Tibial nerve (tissue), 3 donors: ENCODE measurements at regions not wholly inside any gene's neighbourhood (a gene's known extent, or its start where the extent isn't known, plus 50 kb on each side); places are given as distances from the start of the nearest gene placed in this dataset.
"Not testable (repeated sequence)": the region's sequence is repeated elsewhere in the genome, so short reads cannot be mapped to it uniquely, and the experiment has no call there.

ENCODE experiments used
- POLR2A ChIP-seq, 2 donors: fragments of 450-650 bp; IDR thresholded peaks; one replicate each; pipeline ENCODE4 v1.6.1; 2017; ENCODE audit warnings: antibody characterized with exemption in 2 of 2, mild to moderate bottlenecking in 2 of 2, moderate library complexity in 2 of 2
- TF ChIP-seq, protein P1 (sequence below), 5 experiments: fragments of 200-600 bp in 3 of 5; fragments of 450-650 bp in 2 of 5; sonication (generic) in 3 of 5; IDR thresholded peaks; one replicate each; pipeline ENCODE4 v1.5.1; 2016 to 2019; ENCODE audit warnings: antibody characterized with exemption in 5 of 5, mild to moderate bottlenecking in 3 of 5, moderate library complexity in 2 of 5

DNA sequence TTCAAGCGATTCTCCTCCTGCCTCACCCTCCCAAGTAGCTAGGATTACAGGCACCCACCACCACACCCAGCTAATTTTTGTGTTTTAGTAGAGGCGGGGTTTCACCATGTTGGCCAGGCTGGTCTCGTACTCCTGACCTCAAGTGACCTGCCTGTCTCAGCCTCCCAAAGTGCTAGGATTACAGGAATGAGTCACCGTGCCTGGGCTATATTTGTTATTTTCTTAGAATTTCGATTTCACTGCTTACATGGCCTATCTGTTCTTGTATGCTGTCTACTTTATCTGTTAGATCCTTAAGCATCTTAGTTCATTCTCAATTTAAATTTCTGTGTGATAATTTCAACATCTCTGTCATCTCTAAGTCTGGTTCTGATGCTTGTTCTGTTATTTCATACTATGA is 210.6 kb upstream of the NPY2R start:
- not testable (repeated sequence) for TF ChIP-seq POLR2A (IDR thresholded peaks at IDR 0.05)
- TF ChIP-seq, protein P1, sequence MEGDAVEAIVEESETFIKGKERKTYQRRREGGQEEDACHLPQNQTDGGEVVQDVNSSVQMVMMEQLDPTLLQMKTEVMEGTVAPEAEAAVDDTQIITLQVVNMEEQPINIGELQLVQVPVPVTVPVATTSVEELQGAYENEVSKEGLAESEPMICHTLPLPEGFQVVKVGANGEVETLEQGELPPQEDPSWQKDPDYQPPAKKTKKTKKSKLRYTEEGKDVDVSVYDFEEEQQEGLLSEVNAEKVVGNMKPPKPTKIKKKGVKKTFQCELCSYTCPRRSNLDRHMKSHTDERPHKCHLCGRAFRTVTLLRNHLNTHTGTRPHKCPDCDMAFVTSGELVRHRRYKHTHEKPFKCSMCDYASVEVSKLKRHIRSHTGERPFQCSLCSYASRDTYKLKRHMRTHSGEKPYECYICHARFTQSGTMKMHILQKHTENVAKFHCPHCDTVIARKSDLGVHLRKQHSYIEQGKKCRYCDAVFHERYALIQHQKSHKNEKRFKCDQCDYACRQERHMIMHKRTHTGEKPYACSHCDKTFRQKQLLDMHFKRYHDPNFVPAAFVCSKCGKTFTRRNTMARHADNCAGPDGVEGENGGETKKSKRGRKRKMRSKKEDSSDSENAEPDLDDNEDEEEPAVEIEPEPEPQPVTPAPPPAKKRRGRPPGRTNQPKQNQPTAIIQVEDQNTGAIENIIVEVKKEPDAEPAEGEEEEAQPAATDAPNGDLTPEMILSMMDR (IDR thresholded peaks at IDR 0.05): not testable (repeated sequence)
